GM18951 (cell line): ENCODE measurements at regions not wholly inside any gene's neighbourhood (a gene's known extent, or its start where the extent isn't known, plus 50 kb on each side); places are given as distances from the start of the nearest gene placed in this dataset.

ENCODE experiments used
- POLR2A ChIP-seq: IDR thresholded peaks from 4 replicates; pipeline ENCODE4 v1.6.1; 2011; ENCODE audit warnings: mild to moderate bottlenecking; ENCODE audit not compliant: insufficient read length, insufficient read depth; ENCODE audit errors: extremely low read depth
- in situ Hi-C: fragments of 300-500 bp; cut with MboI; formaldehyde crosslinking; loops from one replicate; pipeline ENCODE4 v1.12.0; 2022; ENCODE audit warnings: low sequenced_read_pairs, mixed read lengths, inconsistent platforms; ENCODE audit not compliant: unreplicated experiment

GRCh38 chr17:43327834-43328420 is 70.9 kb upstream of the ARL4D start:
- TF ChIP-seq POLR2A, result no peak
- in situ Hi-C loops, result no loop called here

GRCh38 chr17:43327421-43327820 is 71.4 kb upstream of the ARL4D start:
- in situ Hi-C loops, result no loop called here
- TF ChIP-seq POLR2A, result no peak

- TF ChIP-seq POLR2A, result no peak
- in situ Hi-C loops, result no loop called here
Observed at GRCh38 chr17:43326490-43327275, 72.1 kb upstream of the ARL4D start.

GRCh38 chr17:43324205-43324893 is 74.4 kb upstream of the ARL4D start:
- in situ Hi-C loops, result loop anchor here (25.0 kb wide), 1 partner anchor 287 kb away; the partner anchor contains the start of gene RND2
- TF ChIP-seq POLR2A, result no peak

- no peak for TF ChIP-seq POLR2A
- in situ Hi-C loops, result loop anchor here (25.0 kb wide), 1 partner anchor 282 kb away; the partner anchor contains the start of gene RND2
Observed at GRCh38 chr17:43319293-43320124, 79.3 kb upstream of the ARL4D start.

GRCh38 chr17:43316522-43317142 is 82.2 kb upstream of the ARL4D start:
- in situ Hi-C loops, result loop anchor here (25.0 kb wide), 1 partner anchor 279 kb away; the partner anchor contains the start of gene RND2
- no peak for TF ChIP-seq POLR2A

GRCh38 chr17:43315858-43316521 is 82.2 kb upstream of the RNU2-1 start:
- in situ Hi-C loops, result loop anchor here (25.0 kb wide), 1 partner anchor 279 kb away; the partner anchor contains the start of gene RND2
- TF ChIP-seq POLR2A, result no peak

- in situ Hi-C loops, result loop anchor here (25.0 kb wide), 1 partner anchor 278 kb away; the partner anchor contains the start of gene RND2
Observed at GRCh38 chr17:43315369-43315768, 81.6 kb upstream of the RNU2-1 start.

GRCh38 chr17:43314611-43315011 is 80.8 kb upstream of the RNU2-1 start:
- in situ Hi-C loops, result loop anchor here (5.0 to 25.0 kb wide), 2 partner anchors 97 to 277 kb away; partner anchors contain the start of gene RND2
- no peak for TF ChIP-seq POLR2A

More at GRCh38 chr17:43315369-43315768, 81.6 kb upstream of the RNU2-1 start:
- no peak for TF ChIP-seq POLR2A

GRCh38 chr17:43312011-43312410 is 78.2 kb upstream of the RNU2-1 start:
- no peak for TF ChIP-seq POLR2A
- in situ Hi-C loops, result loop anchor here (5.0 to 25.0 kb wide), 2 partner anchors 95 to 275 kb away; partner anchors contain the start of gene RND2

GRCh38 chr17:43309505-43310332 is 75.9 kb upstream of the RNU2-1 start:
- no peak for TF ChIP-seq POLR2A
- in situ Hi-C loops, result loop anchor here (5.0 to 25.0 kb wide), 2 partner anchors 92 to 272 kb away; partner anchors contain the start of gene RND2
